CD4-positive, alpha-beta T cell (primary cell): ENCODE measurements at regions not wholly inside any gene's neighbourhood (a gene's known extent, or its start where the extent isn't known, plus 50 kb on each side); places are given as distances from the start of the nearest gene placed in this dataset.

Experiments
- ATAC-seq: fragments of 200-7000 bp; cut with Tn5 transposase; one replicate; pipeline ENCODE4 v1.10.0; 2022; ENCODE audit warnings: mild to moderate bottlenecking; ENCODE audit not compliant: poor library complexity
- CTCF ChIA-PET: fragments of 350-600 bp; sonication (Branson Sonifier 250); formaldehyde crosslinking; loops from one replicate; lab custom pipeline; 2021; ENCODE audit warnings: antibody characterized with exemption, inconsistent platforms; lab: Charles Lee
- POLR2A ChIA-PET: fragments of 350-600 bp; sonication (Branson Sonifier 250); formaldehyde crosslinking; loops from one replicate; lab custom pipeline; 2021; ENCODE audit warnings: antibody characterized with exemption, inconsistent platforms; lab: Charles Lee
- DNase-seq, 14 experiments: peaks; one replicate each; pipeline ENCODE4 v3.0.0-alpha.2; 2013 to 2020; ENCODE audit warnings: mixed read lengths in 2 of 14
- H3K27ac ChIP-seq, 2 donors: one replicate each; pipeline versions ENCODE4 v1.5.1 to v1.7.0; 2013; ENCODE audit warnings: low read length in 2 of 2, low read depth in 1 of 2, mild to moderate bottlenecking in 1 of 2
- H3K27me3 ChIP-seq, 2 experiments: 1 replicate in 1 of 2; 2 replicates in 1 of 2; pipeline versions ENCODE4 v1.6.1 to v1.7.0; 2013; ENCODE audit warnings: low read length in 2 of 2, control low read depth in 1 of 2, mild to moderate bottlenecking in 1 of 2, moderate library complexity in 1 of 2; ENCODE audit not compliant: insufficient read depth in 2 of 2, control insufficient read depth in 1 of 2
- H3K36me3 ChIP-seq: one replicate; pipeline ENCODE4 v1.6.1; 2013; ENCODE audit warnings: low read length, control low read depth; ENCODE audit not compliant: insufficient read depth
- H3K4me1 ChIP-seq: one replicate; pipeline ENCODE4 v1.6.1; 2013; ENCODE audit warnings: low read length, control low read depth; ENCODE audit not compliant: insufficient read depth
- H3K4me3 ChIP-seq: one replicate; pipeline ENCODE4 v1.5.1; 2013; ENCODE audit warnings: mild to moderate bottlenecking, low read length, moderate library complexity
- H3K9me3 ChIP-seq, 2 experiments: 1 replicate in 1 of 2; 2 replicates in 1 of 2; pipeline versions ENCODE4 v1.6.1 to v1.7.0; 2013; ENCODE audit warnings: low read length in 2 of 2, mild to moderate bottlenecking in 2 of 2, control low read depth in 1 of 2, moderate library complexity in 1 of 2; ENCODE audit not compliant: control insufficient read depth in 1 of 2, insufficient read depth in 1 of 2
- H3K27ac Mint-ChIP-seq: one replicate; pipeline ENCODE4 v1.8.0; 2020; ENCODE audit warnings: mixed read lengths
- H3K27me3 Mint-ChIP-seq: one replicate; pipeline ENCODE4 v1.8.0; 2021; ENCODE audit warnings: mixed read lengths
- H3K36me3 Mint-ChIP-seq: one replicate; pipeline ENCODE4 v1.8.0; 2021; ENCODE audit warnings: low read depth, mixed read lengths
- H3K4me1 Mint-ChIP-seq: one replicate; pipeline ENCODE4 v1.8.0; 2021; ENCODE audit warnings: low read depth, mixed read lengths
- H3K4me3 Mint-ChIP-seq: one replicate; pipeline ENCODE4 v1.8.0; 2020; ENCODE audit warnings: mild to moderate bottlenecking, mixed read lengths
- H3K9me3 Mint-ChIP-seq: one replicate; pipeline ENCODE4 v1.8.0; 2020; ENCODE audit warnings: mixed read lengths
- intact Hi-C, 2 experiments: fragments of 100-400 bp; cut with DNase I in 1 of 2; cut with micrococcal nuclease in 1 of 2; formaldehyde crosslinking; loops; one replicate each; pipeline versions ENCODE4 v1.15.1 to v1.9.0; 2023 to 2025; cut with DNase I, micrococcal nuclease
- TF ChIP-seq, protein P1 (sequence below): fragments of 200-600 bp; IDR thresholded peaks from one replicate; pipeline ENCODE4 v1.8.0; 2022; ENCODE audit warnings: antibody characterized with exemption, mild to moderate bottlenecking

DNA sequence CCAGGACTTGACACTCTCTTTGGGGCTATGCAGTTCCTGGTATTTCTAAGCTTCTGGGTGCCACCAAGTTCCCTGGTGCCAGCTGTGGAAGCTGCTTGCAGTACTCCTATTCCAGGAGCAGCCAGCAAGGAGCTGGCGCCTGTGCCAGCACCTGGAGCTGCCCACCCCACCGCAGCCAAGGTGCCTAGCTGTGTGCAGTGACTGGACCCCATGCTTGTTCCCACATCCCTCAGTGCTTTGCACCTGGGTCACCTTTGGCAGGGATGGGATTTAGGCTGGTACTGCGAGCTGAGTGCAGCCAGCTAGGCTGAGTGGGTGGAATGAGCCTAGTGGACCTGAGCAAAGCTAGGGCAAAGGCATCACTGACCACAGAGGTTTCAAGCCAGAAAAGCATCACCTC is 1674.9 kb downstream of the HACE1 start:
- H3K27ac Mint-ChIP-seq, result no peak overlapping the region
- H3K36me3 Mint-ChIP-seq, result no peaks in the 10 kb centered on the region
- peaks cover 2% of the 10 kb centered on the region for H3K9me3 Mint-ChIP-seq
- H3K27me3 Mint-ChIP-seq, result no peaks in the 10 kb centered on the region
- ATAC-seq, result no peak
- H3K4me1 Mint-ChIP-seq, result no peaks in the 10 kb centered on the region
- POLR2A ChIA-PET, result no interaction called here
- no peaks in the 10 kb centered on the region for H3K27me3 ChIP-seq
- H3K27ac ChIP-seq, result no peak overlapping the region
- H3K9me3 ChIP-seq, result peaks cover 0 to 14% of the 10 kb centered on the region in 2 experiments
- intact Hi-C loops, result no loop called here
- CTCF ChIA-PET, result no interaction called here
- H3K4me1 ChIP-seq, result no peaks in the 10 kb centered on the region
- no peaks in the 10 kb centered on the region for H3K36me3 ChIP-seq
- H3K4me3 Mint-ChIP-seq, result no peak overlapping the region
- no peak overlapping the region for H3K4me3 ChIP-seq
- DNase-seq, result no peak
- TF ChIP-seq, protein P1, sequence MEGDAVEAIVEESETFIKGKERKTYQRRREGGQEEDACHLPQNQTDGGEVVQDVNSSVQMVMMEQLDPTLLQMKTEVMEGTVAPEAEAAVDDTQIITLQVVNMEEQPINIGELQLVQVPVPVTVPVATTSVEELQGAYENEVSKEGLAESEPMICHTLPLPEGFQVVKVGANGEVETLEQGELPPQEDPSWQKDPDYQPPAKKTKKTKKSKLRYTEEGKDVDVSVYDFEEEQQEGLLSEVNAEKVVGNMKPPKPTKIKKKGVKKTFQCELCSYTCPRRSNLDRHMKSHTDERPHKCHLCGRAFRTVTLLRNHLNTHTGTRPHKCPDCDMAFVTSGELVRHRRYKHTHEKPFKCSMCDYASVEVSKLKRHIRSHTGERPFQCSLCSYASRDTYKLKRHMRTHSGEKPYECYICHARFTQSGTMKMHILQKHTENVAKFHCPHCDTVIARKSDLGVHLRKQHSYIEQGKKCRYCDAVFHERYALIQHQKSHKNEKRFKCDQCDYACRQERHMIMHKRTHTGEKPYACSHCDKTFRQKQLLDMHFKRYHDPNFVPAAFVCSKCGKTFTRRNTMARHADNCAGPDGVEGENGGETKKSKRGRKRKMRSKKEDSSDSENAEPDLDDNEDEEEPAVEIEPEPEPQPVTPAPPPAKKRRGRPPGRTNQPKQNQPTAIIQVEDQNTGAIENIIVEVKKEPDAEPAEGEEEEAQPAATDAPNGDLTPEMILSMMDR, result no peak

DNA sequence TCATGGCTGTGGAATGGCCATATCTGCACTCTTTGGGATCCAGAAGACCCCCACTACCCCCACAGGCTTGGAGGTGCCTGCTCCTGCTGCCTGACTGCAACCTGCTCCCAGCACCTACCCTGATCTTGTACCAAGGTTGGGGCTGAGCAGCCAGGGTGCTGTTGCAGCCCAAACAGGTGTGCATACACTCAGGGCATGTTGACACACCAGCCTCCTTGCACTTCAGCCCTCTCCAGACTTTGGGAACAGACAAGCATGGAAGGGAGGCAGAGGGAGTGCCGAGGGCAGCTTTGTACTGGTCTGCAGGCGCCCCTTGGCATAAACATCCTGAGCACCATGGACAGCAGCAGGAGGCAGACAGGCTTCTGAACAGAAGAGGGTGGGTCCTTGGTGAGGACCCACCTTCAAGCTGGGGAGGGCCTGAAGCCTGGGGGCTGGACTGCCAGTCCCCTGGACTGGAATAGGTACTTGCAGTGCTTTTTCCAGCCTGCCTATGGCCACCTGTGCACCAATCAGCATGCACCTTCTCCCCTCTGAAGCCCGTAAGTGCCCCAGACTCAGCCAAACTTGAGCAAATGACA is 1675.8 kb downstream of the HACE1 start:
- DNase-seq (peak in 1 of 14 experiments; percentile 4), ATAC-seq (no peak)
- intact Hi-C loops, result no loop called here
- Mint-ChIP-seq H3K36me3 (no peaks in the 10 kb centered on the region), H3K4me1 (no peaks in the 10 kb centered on the region), H3K9me3 (peaks cover 2% of the 10 kb centered on the region), H3K27ac (no peak overlapping the region), H3K4me3 (no peak overlapping the region), H3K27me3 (no peaks in the 10 kb centered on the region)
- CTCF ChIA-PET, result no interaction called here
- Histone ChIP-seq H3K27me3 (no peaks in the 10 kb centered on the region), H3K9me3 (peaks cover 0 to 14% of the 10 kb centered on the region in 2 experiments), H3K27ac (no peak overlapping the region), H3K36me3 (no peaks in the 10 kb centered on the region), H3K4me1 (no peaks in the 10 kb centered on the region), H3K4me3 (no peak overlapping the region)
- TF ChIP-seq, protein P1, result no peak
- POLR2A ChIA-PET, result no interaction called here

DNA sequence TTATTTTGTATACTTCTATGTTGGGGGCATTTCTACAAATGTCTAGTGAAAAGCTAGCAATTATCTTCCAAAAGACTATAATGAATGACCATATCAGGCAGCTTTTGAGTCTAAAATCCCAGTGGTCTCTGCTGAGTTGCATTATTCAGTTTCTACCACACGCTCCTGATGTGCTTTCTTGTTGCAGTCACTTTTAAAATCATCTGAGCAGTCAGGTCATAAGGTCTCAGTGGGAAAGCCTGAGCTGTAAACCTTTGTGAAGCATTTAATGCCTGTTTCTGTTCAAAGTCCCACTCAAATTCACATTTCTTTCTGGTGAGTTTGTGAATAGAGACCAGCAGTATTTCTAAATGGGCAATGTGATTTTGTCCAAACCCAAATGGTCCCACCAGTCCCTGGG is 1681.5 kb downstream of the HACE1 start:
- Mint-ChIP-seq H3K36me3 (no peaks in the 10 kb centered on the region), H3K9me3 (peaks cover 11% of the 10 kb centered on the region), H3K4me3 (no peak overlapping the region), H3K27me3 (no peaks in the 10 kb centered on the region), H3K27ac (no peak overlapping the region), H3K4me1 (no peaks in the 10 kb centered on the region)
- H3K27ac ChIP-seq, result no peak overlapping the region
- H3K9me3 ChIP-seq, result no peaks in the 10 kb centered on the region
- CTCF ChIA-PET, result no interaction called here
- no peak for ATAC-seq
- TF ChIP-seq, protein P1, result no peak
- no peaks in the 10 kb centered on the region for H3K4me1 ChIP-seq
- no peaks in the 10 kb centered on the region for H3K27me3 ChIP-seq
- no peak for DNase-seq
- no peaks in the 10 kb centered on the region for H3K36me3 ChIP-seq
- intact Hi-C loops, result no loop called here
- no peak overlapping the region for H3K4me3 ChIP-seq
- POLR2A ChIA-PET, result no interaction called here
